GM18909 (cell line): ENCODE measurements at regions not wholly inside any gene's neighbourhood (a gene's known extent, or its start where the extent isn't known, plus 50 kb on each side); places are given as distances from the start of the nearest gene placed in this dataset.

Source experiments
- ATAC-seq: cut with Tn5 transposase; IDR thresholded peaks from one replicate; pipeline ENCODE4 v1.9.1; 2021; ENCODE audit warnings: mild to moderate bottlenecking; ENCODE audit not compliant: unreplicated experiment, poor library complexity

GRCh38 chr7:132072873-132073272, 503.4 kb downstream of the PLXNA4 start:
- no peak for ATAC-seq

DNA sequence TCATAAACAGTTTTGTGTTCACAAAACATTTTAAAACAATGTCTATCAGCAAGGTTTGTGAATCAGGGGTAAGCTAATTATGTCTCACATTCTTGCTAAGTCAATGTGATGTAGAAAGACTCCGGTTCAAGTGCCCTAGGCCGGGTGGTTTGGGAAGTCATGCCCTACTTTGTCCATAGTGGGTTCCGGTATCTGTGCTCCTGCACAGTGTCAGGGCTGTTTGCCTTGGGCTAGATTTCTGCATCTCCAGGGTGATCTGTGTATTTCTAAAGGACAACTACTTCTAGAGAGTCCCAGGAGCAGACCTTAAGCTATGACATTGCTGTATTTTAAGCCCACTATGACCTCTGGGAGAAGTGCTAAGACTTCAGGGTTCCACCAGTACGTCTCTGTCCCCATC, 504.1 kb downstream of the PLXNA4 start:
- no peak for ATAC-seq

DNA sequence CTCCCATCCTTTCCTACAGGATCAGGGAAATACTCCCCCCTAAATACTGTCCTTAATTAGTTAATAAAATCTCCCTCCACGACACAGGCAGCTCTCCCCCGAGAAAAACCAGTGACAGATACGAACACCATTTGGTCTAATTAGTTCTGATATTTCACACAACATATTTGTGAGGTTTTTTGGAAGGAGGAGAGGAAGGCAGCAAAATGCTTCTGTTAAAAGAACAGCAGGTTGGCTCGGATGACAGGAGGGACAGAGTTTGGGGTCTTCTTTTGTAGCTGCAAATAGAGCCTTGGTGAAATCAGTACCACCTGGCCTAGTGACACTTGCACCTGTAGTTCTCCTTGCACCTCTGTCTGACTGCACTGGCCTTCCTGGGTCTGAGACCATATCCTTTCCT, 507.0 kb downstream of the PLXNA4 start:
- no peak for ATAC-seq

DNA sequence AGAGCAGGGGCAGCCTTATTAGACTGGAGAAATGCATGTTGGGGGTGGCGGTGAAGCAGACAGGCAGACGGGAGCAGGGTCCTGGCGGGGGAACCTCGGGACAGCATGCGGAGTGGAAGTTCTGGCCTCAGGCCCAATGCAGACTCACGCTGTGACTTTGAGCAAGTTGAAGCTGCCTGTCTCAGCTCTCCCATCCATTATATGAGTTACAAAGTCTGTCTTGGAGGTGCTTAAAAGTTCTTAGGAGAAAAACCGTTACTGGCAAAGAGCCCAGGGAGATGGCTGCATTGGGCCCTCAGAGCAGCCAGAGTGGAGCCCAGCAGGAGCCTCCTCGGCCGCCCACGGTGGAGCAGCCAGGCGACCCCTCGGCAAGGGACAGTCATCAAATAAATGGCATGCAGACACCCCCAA, 509.5 kb downstream of the PLXNA4 start:
- no peak for ATAC-seq

- ATAC-seq = no peak
These were observed 509.7 kb upstream of the PODXL start for GRCh38 chr7:132065989-132066603.

- no peak for ATAC-seq
These were observed 509.0 kb upstream of the PODXL start for GRCh38 chr7:132065193-132065988.

GRCh38 chr7:132063800-132064199, 507.4 kb upstream of the PODXL start:
- no peak for ATAC-seq

GRCh38 chr7:132061937-132062336, 505.5 kb upstream of the PODXL start:
- no peak for ATAC-seq

DNA sequence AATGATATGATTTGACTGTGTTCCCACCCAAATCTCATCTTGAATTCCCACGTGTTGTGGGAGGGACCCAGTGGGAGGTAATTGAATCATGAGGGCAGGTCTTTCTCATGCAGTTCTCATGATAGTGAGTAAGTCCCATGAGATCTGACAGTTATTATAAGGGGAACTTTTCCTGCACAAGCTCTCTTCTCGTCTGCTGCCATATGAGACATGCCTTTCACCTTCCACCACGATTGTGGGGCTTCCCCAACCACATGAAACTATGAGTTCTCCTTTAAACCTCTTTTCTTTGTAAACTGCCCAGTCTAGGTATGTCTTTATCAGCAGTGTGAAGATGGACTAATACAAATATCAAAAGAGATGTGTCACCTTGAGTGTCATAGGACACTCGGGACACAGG, 502.7 kb upstream of the PODXL start:
- peak; percentile 72 for ATAC-seq

DNA sequence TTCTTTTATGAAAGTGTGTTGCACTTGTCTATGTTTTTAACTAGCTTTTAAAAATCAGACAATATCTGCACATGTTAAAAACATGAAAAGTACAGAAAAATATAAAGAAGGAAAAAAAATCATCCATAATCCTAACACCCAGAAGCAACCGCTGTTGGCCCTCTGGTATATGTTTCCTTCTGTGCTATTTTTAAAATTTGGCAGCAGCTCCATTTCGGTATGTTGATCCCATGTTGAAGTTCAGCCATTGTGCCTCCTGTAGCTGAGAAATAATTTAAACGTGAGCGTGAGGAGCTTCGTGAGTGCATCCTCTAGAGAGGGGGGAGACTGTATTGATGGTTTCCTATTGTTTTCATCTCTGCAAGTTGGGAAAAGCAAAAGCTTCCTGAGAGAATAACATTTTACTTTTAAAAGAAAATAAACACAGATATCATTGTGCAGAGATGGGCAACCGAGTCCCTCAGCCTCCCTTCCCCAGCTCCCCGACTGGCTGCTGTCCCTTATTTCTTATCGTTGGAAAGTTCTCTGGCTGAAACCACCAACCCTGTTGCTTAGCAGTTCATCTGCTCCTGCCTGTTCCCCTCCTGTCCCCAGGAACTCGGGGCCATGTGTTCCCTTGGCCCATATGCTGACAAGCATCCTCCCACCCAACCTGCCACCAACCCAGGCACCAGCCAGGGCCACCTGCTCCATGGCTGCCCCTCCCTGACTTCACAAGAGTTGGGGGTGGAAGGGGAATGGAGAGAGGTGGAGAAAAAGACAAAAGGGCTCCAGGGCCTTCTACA, 499.1 kb upstream of the PODXL start:
- no peak for ATAC-seq

DNA sequence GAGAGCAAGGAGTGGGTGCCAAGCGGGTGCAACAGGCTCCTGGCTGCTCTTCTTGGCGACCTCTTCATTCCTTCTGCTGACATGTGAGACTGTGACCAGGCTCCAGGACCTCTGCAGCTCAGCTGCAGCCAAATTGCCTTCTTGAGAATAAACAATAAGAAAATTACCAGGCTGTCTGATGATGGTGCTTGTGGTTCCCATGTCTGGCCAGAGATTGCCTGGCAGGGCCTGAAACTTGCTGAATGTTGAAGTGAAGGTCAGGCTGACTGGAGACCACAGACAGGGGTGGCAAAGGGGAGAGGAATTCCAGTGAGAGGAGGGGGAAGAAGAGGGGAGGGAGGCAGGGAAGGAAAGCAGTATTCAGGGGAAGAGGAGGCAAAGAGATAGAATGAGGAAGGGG, 497.4 kb upstream of the PODXL start:
- ATAC-seq = no peak

DNA sequence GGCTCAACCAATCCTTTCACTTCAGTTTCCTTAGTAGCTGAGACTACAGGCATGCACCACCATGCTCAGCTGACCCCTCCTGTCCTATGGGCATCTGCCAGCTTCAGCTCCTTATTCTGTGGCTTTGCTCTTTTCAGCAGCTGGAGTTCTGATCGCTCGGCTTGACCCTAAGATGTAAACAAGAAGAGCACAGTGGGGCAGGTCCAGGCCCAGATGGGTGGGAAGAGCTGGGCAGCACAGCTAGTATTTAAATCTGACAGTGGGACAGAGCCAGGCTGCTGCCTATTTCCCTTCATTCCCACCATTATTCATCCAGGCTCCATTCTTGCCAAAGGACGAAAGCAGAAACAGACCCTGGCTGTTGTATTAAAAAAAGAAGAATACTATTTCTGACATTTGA, 494.9 kb upstream of the PODXL start:
- ATAC-seq = no peak

GRCh38 chr7:132049462-132050304, 493.3 kb upstream of the PODXL start:
- ATAC-seq = no peak

DNA sequence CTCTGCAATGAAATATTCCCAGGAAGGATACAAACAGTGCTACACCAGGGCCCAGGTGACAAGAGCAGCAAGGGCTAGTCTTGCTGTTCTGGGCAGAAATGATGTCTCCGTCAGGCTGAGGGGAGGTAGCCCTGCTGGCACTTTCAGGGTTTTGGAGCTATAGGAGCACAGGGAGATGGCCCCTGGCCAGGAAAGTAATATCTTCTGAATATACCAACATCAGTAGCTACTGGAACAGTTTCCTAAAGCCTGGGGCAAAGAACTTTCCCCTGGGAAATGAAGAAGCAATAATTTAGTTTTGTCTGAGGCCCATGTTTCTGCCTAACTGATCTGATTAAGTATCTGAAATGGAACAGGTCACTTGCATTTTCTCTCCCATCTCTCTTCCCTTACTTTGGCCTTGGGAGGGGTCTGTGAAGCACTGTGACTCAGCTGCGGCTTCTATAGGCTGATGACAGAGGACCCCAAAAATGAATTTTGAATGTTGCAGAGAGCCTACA, 489.1 kb upstream of the PODXL start:
- no peak for ATAC-seq

DNA sequence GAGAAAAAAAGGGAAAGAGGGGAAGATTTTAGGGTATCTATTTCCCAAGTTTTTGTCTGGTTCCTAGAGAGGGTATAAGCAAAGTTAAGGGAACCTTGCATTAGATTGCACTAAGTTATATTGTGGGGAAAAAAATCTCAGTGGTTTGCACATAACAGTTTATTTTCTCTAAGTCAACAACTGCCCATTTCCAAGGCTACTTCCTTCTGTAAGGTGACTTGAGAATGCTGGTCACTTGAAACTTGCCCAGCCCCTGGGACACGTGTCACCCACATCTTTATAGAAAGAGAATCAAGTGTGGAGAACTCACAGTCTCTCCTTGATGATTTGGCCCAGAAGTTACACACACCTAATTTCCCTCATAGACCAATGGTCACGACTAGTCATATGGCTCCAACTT, 488.6 kb upstream of the PODXL start:
- ATAC-seq = no peak

DNA sequence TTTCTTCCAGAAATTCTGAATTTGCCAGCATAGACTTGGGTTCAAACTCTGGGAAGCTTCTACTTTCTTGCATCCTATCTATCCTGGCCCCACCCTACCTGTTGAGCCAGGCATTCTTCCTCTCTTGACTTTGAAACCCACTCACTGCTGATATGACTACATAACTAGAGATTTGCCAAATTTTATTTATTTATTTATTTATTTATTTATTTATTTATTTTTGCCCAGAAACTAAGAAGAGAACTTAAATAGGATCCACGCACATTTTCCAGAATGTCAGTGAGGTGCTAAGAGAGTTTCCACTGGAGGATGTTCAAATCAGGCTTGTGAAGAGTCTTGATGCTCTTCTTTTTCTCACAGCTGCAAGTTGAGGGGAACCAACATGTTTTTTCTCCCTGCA, 487.8 kb upstream of the PODXL start:
- no peak for ATAC-seq

- no peak for ATAC-seq
These were observed 484.7 kb upstream of the PODXL start for GRCh38 chr7:132041108-132041507.

DNA sequence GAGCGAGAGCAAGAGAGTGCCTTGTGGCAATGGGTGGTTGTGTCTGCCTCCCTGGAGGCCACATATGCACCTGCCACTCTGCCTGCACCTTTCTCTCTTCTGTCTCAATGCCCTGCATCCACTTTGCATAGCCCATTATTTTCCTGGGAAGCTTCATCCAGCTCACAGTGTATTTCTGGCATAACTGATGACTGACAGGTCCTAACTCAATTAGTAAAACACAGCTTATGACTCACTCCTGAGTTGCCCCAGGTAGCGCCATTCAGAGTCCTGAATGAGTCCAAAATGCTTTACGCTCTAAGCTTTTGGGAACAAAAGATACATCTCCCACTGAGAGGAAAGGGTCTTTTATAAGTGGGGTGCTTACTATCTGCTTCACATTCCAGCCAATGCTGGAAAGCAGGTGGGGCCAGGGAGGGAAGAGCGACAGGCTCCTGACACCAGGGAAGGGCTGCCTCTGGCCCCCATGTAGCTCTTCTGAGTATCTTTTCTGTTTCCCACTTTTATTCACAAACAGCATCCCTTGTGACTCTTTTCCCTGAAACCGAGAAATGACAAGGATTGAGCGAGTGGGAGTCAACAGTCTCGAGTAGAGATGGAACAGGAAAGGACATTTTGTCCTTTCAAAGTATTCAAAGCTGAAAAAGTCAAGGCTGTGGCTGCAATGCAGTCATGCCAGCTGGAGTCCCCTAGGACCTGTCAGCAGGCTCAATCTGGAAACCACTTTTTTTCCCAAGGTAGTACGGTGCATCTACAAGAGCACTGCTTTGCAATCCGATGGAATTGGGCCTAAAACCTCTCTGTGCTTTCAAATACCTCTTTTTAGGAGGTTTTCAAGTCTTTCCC, 479.3 kb upstream of the PODXL start:
- ATAC-seq = no peak

DNA sequence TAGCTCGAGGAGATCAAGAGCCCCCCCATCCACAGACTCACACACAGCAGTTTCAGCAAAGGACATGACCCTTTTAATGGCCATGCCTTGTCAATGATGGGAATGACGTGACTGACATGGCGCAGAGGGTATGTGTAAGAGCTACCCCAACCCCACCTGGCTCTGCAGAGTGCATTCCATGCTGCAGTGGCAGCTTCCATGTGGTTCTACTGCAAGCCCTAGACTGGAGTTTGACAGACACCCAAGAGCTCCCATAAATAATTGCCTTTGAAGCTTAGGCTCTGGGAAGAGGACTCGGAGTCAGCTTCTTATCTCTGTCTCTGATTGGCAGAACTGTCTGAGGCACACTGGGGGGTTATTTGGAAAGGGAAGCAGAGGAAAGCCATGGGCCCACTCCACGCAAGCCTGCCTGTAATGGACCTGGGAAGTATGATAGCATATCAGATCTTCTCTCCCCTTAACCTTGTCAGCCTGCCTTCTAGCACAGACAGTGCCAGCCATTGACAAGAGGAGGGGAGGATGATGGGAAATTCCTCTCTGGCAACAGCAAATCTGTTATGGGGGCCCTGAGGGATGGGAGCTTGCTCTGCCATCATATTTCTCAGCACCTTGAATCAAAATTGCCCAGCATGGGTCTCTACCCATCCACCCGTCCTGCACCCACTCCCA, 478.5 kb upstream of the PODXL start:
- no peak for ATAC-seq
